Psoas muscle (tissue), 7 donors: ENCODE measurements at regions not wholly inside any gene's neighbourhood (a gene's known extent, or its start where the extent isn't known, plus 50 kb on each side); places are given as distances from the start of the nearest gene placed in this dataset.

Experiments
- ATAC-seq, 4 donors: fragments of 200-7000 bp; cut with Tn5 transposase; one replicate each; pipeline ENCODE4 v1.9.1; 2020; ENCODE audit warnings: moderate library complexity in 3 of 4, mild to moderate bottlenecking in 2 of 4
- DNase-seq, 2 donors: peaks; one replicate each; pipeline ENCODE4 v3.0.0-alpha.2; 2020
- H3K27ac ChIP-seq: fragments of 200-600 bp; one replicate; pipeline ENCODE4 v1.8.0; 2022
- H3K27me3 ChIP-seq, 3 donors: fragments of 200-600 bp in 1 of 3; one replicate each; pipeline versions ENCODE4 v1.6.1 to v1.8.0; 2013 to 2022; ENCODE audit warnings: low read length in 2 of 3, mild to moderate bottlenecking in 2 of 3, moderate library complexity in 1 of 3; ENCODE audit not compliant: insufficient read depth in 3 of 3
- H3K36me3 ChIP-seq, 2 donors: fragments of 200-600 bp in 1 of 2; one replicate each; pipeline versions ENCODE4 v1.6.1 to v1.8.0; 2013 to 2022; ENCODE audit warnings: low read depth in 1 of 2, mild to moderate bottlenecking in 1 of 2, moderate library complexity in 1 of 2; ENCODE audit not compliant: insufficient read depth in 1 of 2
- H3K4me1 ChIP-seq: fragments of 200-600 bp; one replicate; pipeline ENCODE4 v1.8.0; 2022
- H3K4me3 ChIP-seq: fragments of 200-600 bp; one replicate; pipeline ENCODE4 v1.8.0; 2022; ENCODE audit warnings: mild to moderate bottlenecking
- H3K9me3 ChIP-seq: fragments of 200-600 bp; one replicate; pipeline ENCODE4 v1.8.0; 2022
- CTCF ChIP-seq: fragments of 200-600 bp; IDR thresholded peaks from one replicate; pipeline ENCODE4 v1.8.0; 2022; ENCODE audit warnings: antibody characterized with exemption
- WGBS, 3 donors: extraction: QIAGEN DNeasy Blood & Tissue Kit; methylation state at CpG; one replicate each; pipeline versions ENCODE4 v1.1.6 to v1.1.7; 2013; 5-methylcytosine and 5-hydroxymethylcytosine counted together
- intact Hi-C, 2 donors: fragments of 100-400 bp; cut with DNase I; formaldehyde crosslinking; loops; one replicate each; pipeline versions ENCODE4 v1.11.0 to v1.14.2; 2022
- donor health status: healthy with polysubstance abuse.
- donor health status: DM: no; HTN: no; CAD: no; lungs with moderate emphysema.
- donor health status: Bipolar disorder and iron deficiency.
- donor health status: healthy.
- donor health status: DM: yes; HTN: yes; CAD: no.
- donor health status: DM: no; HTN: no; CAD: no.
- donor health status: DM: yes; HTN: yes; CAD: no.

DNA sequence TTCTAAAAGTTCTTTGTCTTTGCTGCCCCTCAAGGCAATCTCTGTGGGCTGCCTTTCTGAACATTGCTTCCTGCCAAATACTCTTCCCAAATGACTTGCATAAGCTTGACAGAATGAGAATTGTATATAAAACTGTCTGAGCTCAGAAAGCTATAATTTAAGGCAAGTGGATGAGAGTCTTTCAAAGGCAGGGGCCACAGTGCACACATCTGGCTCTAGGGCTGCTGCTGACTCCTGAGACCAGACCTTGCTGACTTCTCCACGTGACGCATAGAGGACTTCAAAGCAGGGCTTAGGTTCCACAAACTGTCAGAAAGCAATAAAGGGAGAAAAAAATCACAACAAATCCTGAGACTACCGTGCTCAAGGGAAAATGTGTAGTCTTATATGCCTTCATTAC, 79.4 kb upstream of the DIRAS2 start:
- Histone ChIP-seq H3K9me3 (no peaks in the 10 kb centered on the region), H3K27me3 (no peaks in the 10 kb centered on the region), H3K36me3 (no peaks in the 10 kb centered on the region), H3K27ac (no peak overlapping the region), H3K4me3 (no peak overlapping the region), H3K4me1 (no peaks in the 10 kb centered on the region)
- no peak for ATAC-seq
- DNase-seq: no peak
- 20 to 26% (median 26%) methylated on average over 3 of the region's 3 CpGs for WGBS, 3 donors
- no peak for TF ChIP-seq CTCF
- intact Hi-C loops: no loop called here

DNA sequence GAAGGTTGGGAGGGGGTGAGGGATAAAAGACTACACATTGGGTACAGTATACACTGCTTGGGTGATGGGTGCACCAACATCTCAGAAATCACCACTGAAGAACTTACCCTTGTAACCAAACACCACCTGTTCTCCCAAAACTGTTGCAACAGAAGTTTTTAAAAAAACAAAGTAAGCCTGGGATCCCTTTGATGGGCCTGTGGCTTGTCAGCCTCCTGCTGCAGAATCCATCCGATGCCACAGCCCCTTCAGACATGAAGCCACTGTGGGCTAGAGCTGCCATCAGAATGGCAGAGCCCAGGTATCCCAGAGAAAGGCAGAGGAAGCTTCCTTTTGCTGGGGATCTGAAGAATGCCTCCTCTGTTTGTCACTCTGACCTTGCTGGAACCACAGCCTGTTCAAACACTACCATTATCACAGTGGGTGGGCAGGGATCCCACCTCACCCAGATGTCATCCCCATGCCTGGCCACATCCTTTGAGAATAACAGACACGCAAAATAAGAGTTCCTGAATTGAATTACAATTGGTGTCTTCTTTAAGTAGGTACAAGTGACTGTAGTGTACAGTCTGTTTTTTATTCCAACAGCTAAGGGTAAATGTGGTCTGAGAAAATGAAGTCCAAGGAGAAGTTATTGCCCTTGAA, 78.1 kb upstream of the DIRAS2 start:
- H3K27ac ChIP-seq: no peak overlapping the region
- ATAC-seq (no peak), DNase-seq (no peak)
- H3K4me3 ChIP-seq: no peak overlapping the region
- no peaks in the 10 kb centered on the region for H3K36me3 ChIP-seq
- no peaks in the 10 kb centered on the region for H3K4me1 ChIP-seq
- no peaks in the 10 kb centered on the region for H3K9me3 ChIP-seq
- TF ChIP-seq CTCF: no peak
- 60 to 64% (median 63%) methylated on average over 2 of the region's 2 CpGs for WGBS, 3 donors
- intact Hi-C loops: no loop called here
- H3K27me3 ChIP-seq: no peaks in the 10 kb centered on the region

DNA sequence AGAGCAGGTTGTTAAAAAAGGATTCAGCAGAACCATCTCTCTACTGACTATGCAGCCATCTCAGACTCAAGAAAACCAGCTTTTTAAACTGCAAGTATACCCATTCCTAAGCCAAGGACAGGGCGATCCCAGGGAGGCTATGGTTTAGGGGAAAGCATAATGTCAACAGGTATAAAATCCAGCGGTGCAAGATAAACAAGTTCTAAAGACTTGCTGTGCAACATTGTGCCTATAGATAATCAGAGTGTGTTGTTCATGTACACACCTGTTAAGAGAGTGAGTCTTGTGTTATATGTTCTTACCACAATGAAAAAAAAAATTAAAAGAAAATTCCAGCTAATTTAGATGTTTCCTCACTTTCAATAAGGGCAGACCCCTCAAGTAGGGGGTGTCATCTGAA, 63.6 kb upstream of the DIRAS2 start:
- H3K27me3 ChIP-seq: peaks cover 0 to 4% (median 0%) of the 10 kb centered on the region in 3 donors
- ATAC-seq: no peak
- H3K4me1 ChIP-seq: no peaks in the 10 kb centered on the region
- intact Hi-C loops: no loop called here
- no peak for TF ChIP-seq CTCF
- WGBS, 3 donors: 87 to 97% (median 95%) methylated on average over 2 of the region's 2 CpGs
- no peaks in the 10 kb centered on the region for H3K36me3 ChIP-seq
- H3K9me3 ChIP-seq: no peaks in the 10 kb centered on the region
- H3K4me3 ChIP-seq: no peak overlapping the region
- no peak for DNase-seq
- H3K27ac ChIP-seq: no peak overlapping the region

GRCh38 chr9:90702441-90702955, 59.9 kb upstream of the DIRAS2 start:
- Histone ChIP-seq H3K4me3 (no peak overlapping the region), H3K36me3 (no peaks in the 10 kb centered on the region), H3K27me3 (peaks cover 0 to 4% (median 0%) of the 10 kb centered on the region in 3 donors), H3K9me3 (no peaks in the 10 kb centered on the region), H3K4me1 (no peaks in the 10 kb centered on the region), H3K27ac (no peak overlapping the region)
- DNase-seq (no peak), ATAC-seq (no peak)
- intact Hi-C loops: no loop called here
- TF ChIP-seq CTCF: no peak
- 74 to 84% (median 80%) methylated on average over 2 of the region's 2 CpGs for WGBS, 3 donors

- WGBS, 3 donors: 82 to 88% (median 82%) methylated on average over 6 of the region's 6 CpGs
- ATAC-seq: no peak
- Histone ChIP-seq H3K9me3 (no peaks in the 10 kb centered on the region), H3K4me1 (no peaks in the 10 kb centered on the region), H3K27ac (no peak overlapping the region), H3K27me3 (peaks cover 0 to 2% (median 0%) of the 10 kb centered on the region in 3 donors), H3K4me3 (no peak overlapping the region), H3K36me3 (no peaks in the 10 kb centered on the region)
- TF ChIP-seq CTCF: no peak
- intact Hi-C loops: no loop called here
- DNase-seq: no peak
Measured at GRCh38 chr9:90698871-90699440, 56.3 kb upstream of the DIRAS2 start.
